Mesenchymal stem cell (in vitro differentiated cells and primary cell): ENCODE measurements at regions not wholly inside any gene's neighbourhood (a gene's known extent, or its start where the extent isn't known, plus 50 kb on each side); places are given as distances from the start of the nearest gene placed in this dataset.

Experiments used
- DNase-seq: peaks from one replicate; pipeline ENCODE4 v3.0.0-alpha.2; 2013
- H2AFZ ChIP-seq: one replicate; pipeline ENCODE4 v1.6.1; 2013; ENCODE audit warnings: low read depth, mild to moderate bottlenecking, control low read depth, inconsistent platforms, low read length, moderate library complexity
- H2AK5ac ChIP-seq: 2 replicates; pipeline ENCODE4 v1.6.1; 2013; ENCODE audit warnings: low read length, moderate library complexity, mild to moderate bottlenecking, inconsistent platforms; ENCODE audit not compliant: severe bottlenecking
- H2BK120ac ChIP-seq: one replicate; pipeline ENCODE4 v1.6.1; 2013; ENCODE audit warnings: low read depth, mild to moderate bottlenecking, inconsistent platforms, low read length, moderate library complexity
- H2BK12ac ChIP-seq, 2 experiments: one replicate each; pipeline ENCODE4 v1.6.1; 2013; ENCODE audit warnings: inconsistent platforms in 2 of 2, low read length in 2 of 2, mild to moderate bottlenecking in 2 of 2, moderate library complexity in 2 of 2, control low read depth in 1 of 2
- H2BK15ac ChIP-seq: one replicate; pipeline ENCODE4 v1.6.1; 2013; ENCODE audit warnings: mild to moderate bottlenecking, low read depth, inconsistent platforms; ENCODE audit not compliant: poor library complexity, severe bottlenecking
- H2BK5ac ChIP-seq: 2 replicates; pipeline ENCODE4 v1.6.1; 2013; ENCODE audit warnings: low read depth, mild to moderate bottlenecking, low read length, control low read depth, inconsistent platforms; ENCODE audit not compliant: poor library complexity, severe bottlenecking
- H3K14ac ChIP-seq, 2 experiments: one replicate each; pipeline ENCODE4 v1.6.1; 2013; ENCODE audit warnings: inconsistent platforms in 2 of 2, low read length in 2 of 2, control low read depth in 1 of 2, mild to moderate bottlenecking in 1 of 2, moderate library complexity in 1 of 2
- H3K18ac ChIP-seq, 2 experiments: one replicate each; pipeline ENCODE4 v1.6.1; 2013; ENCODE audit warnings: inconsistent platforms in 2 of 2, low read length in 2 of 2, control low read depth in 1 of 2, low read depth in 1 of 2, mild to moderate bottlenecking in 1 of 2
- H3K23ac ChIP-seq, 2 experiments: one replicate each; pipeline ENCODE4 v1.6.1; 2013; ENCODE audit warnings: inconsistent platforms in 2 of 2, low read length in 2 of 2, mild to moderate bottlenecking in 2 of 2, moderate library complexity in 2 of 2, control low read depth in 1 of 2
- H3K27ac ChIP-seq: 2 replicates; pipeline ENCODE4 v1.5.1; 2013; ENCODE audit warnings: mild to moderate bottlenecking, moderate library complexity, low read length, control low read depth, inconsistent platforms; ENCODE audit not compliant: poor library complexity, severe bottlenecking
- H3K27me3 ChIP-seq, 2 experiments: 2 replicates each; pipeline versions ENCODE4 v1.6.1 to v1.7.0; 2013; ENCODE audit warnings: low read length in 2 of 2, mild to moderate bottlenecking in 2 of 2, moderate library complexity in 2 of 2, control low read depth in 1 of 2, inconsistent platforms in 1 of 2; ENCODE audit not compliant: control insufficient read depth in 1 of 2, insufficient read depth in 1 of 2
- H3K36me3 ChIP-seq, 2 experiments: 2 replicates each; pipeline versions ENCODE4 v1.6.1 to v1.7.0; 2013; ENCODE audit warnings: low read length in 2 of 2, control low read depth in 1 of 2, inconsistent platforms in 1 of 2, low read depth in 1 of 2, mild to moderate bottlenecking in 1 of 2; ENCODE audit not compliant: insufficient read depth in 2 of 2, control insufficient read depth in 1 of 2
- H3K4ac ChIP-seq, 2 experiments: one replicate each; pipeline ENCODE4 v1.6.1; 2013; ENCODE audit warnings: inconsistent platforms in 2 of 2, low read length in 2 of 2, mild to moderate bottlenecking in 2 of 2, moderate library complexity in 2 of 2, control low read depth in 1 of 2, low read depth in 1 of 2
- H3K4me1 ChIP-seq: 2 replicates; pipeline ENCODE4 v1.6.1; 2013; ENCODE audit warnings: low read depth, low read length, control low read depth; ENCODE audit not compliant: control insufficient read depth, insufficient read depth
- H3K4me2 ChIP-seq: 2 replicates; pipeline ENCODE4 v1.6.1; 2013; ENCODE audit warnings: low read length, mild to moderate bottlenecking, inconsistent platforms; ENCODE audit not compliant: poor library complexity, severe bottlenecking
- H3K4me3 ChIP-seq, 2 experiments: 2 replicates each; pipeline versions ENCODE4 v1.5.1 to v1.7.0; 2013; ENCODE audit warnings: low read length in 2 of 2, mild to moderate bottlenecking in 2 of 2, control low read depth in 1 of 2, low read depth in 1 of 2; ENCODE audit not compliant: insufficient read depth in 1 of 2
- H3K79me1 ChIP-seq: replicated peaks from 2 replicates; pipeline ENCODE4 v1.6.1; 2013; ENCODE audit warnings: mild to moderate bottlenecking, control low read depth, low read length, inconsistent platforms; ENCODE audit not compliant: poor library complexity, severe bottlenecking
- H3K9ac ChIP-seq: 2 replicates; pipeline ENCODE4 v1.7.0; 2013; ENCODE audit warnings: mild to moderate bottlenecking, low read length, moderate library complexity
- H3K9me3 ChIP-seq: 2 replicates; pipeline ENCODE4 v1.7.0; 2013; ENCODE audit warnings: mild to moderate bottlenecking, low read length; ENCODE audit not compliant: control insufficient read depth
- H4K8ac ChIP-seq: one replicate; pipeline ENCODE4 v1.6.1; 2013; ENCODE audit warnings: inconsistent platforms, mild to moderate bottlenecking, low read length, moderate library complexity
- H4K91ac ChIP-seq: one replicate; pipeline ENCODE4 v1.6.1; 2013; ENCODE audit warnings: mild to moderate bottlenecking, low read length, inconsistent platforms
- WGBS: methylation state at CpG from one replicate; pipeline ENCODE4 v1.1.7; 2013; ENCODE audit warnings: mixed read lengths; 5-methylcytosine and 5-hydroxymethylcytosine counted together

DNA sequence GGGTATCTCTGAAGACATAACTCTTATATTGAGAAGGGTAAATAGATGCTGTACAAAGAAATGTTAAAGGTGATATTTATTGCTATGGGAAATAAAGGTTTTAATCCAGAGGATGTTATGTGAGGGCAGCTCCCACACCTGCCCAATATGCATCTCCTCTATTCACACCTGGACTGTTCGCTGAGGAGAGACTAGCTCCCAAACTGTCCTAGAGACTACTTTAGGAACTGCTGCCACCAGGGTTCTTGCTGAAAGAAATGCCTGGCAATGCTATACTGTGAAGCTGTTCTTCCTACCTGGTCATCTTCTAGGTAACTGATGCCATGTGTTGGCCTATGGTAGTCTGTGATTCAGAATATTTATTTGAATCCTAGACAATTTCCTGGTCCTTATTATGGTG lies 1421.5 kb upstream of the SPRY2 start:
- Histone ChIP-seq H3K4me2 (no peak overlapping the region), H2AFZ (no peak overlapping the region), H3K18ac (no peak overlapping the region), H3K36me3 (no peaks in the 10 kb centered on the region), H2BK120ac (no peak overlapping the region), H3K27ac (no peak overlapping the region), H2AK5ac (no peak overlapping the region), H4K8ac (no peak overlapping the region), H4K91ac (no peak overlapping the region), H3K27me3 (no peaks in the 10 kb centered on the region), H2BK12ac (no peak overlapping the region), H3K4ac (no peak overlapping the region), H3K23ac (no peak overlapping the region), H3K9ac (no peak overlapping the region), H2BK15ac (no peak overlapping the region), H3K4me1 (peaks cover 2% of the 10 kb centered on the region), H2BK5ac (no peak overlapping the region), H3K9me3 (peaks cover 5% of the 10 kb centered on the region), H3K14ac (no peak overlapping the region), H3K4me3 (no peak overlapping the region), H3K79me1 (no peaks in the 10 kb centered on the region)
- no peak for DNase-seq
- 75% methylated on average over 1 of the region's 1 CpG for WGBS

DNA sequence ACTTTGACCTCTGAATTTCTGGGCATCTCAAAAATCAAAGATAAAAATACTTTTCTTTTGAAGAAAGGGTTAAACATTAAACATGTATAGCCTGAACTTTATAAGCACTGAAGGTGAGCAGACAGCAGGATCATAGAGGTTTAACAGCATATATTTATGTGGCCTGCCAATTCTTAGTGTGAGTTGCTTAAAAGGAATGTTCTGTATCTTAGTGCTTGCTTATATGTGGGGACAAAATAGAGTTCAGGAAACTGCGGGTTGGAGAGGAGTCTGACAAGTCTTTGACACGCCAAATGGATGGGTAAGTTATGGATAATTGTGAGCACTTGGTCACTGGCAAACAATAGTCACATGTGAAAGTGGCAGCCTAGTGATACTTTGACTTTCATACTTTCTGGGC lies 1419.4 kb upstream of the SPRY2 start:
- Histone ChIP-seq H3K4me3 (no peak overlapping the region), H3K23ac (no peak overlapping the region), H3K27me3 (no peaks in the 10 kb centered on the region), H2BK120ac (no peak overlapping the region), H3K79me1 (no peaks in the 10 kb centered on the region), H2AFZ (no peak overlapping the region), H3K14ac (no peak overlapping the region), H3K18ac (no peak overlapping the region), H4K8ac (no peak overlapping the region), H3K9ac (no peak overlapping the region), H2BK5ac (no peak overlapping the region), H2BK12ac (no peak overlapping the region), H2BK15ac (no peak overlapping the region), H3K4ac (no peak overlapping the region), H3K9me3 (peaks cover 5% of the 10 kb centered on the region), H2AK5ac (no peak overlapping the region), H4K91ac (no peak overlapping the region), H3K4me1 (peaks cover 2% of the 10 kb centered on the region), H3K27ac (no peak overlapping the region), H3K4me2 (no peak overlapping the region), H3K36me3 (no peaks in the 10 kb centered on the region)
- DNase-seq = no peak
- WGBS = 92% methylated on average over 2 of the region's 2 CpGs

DNA sequence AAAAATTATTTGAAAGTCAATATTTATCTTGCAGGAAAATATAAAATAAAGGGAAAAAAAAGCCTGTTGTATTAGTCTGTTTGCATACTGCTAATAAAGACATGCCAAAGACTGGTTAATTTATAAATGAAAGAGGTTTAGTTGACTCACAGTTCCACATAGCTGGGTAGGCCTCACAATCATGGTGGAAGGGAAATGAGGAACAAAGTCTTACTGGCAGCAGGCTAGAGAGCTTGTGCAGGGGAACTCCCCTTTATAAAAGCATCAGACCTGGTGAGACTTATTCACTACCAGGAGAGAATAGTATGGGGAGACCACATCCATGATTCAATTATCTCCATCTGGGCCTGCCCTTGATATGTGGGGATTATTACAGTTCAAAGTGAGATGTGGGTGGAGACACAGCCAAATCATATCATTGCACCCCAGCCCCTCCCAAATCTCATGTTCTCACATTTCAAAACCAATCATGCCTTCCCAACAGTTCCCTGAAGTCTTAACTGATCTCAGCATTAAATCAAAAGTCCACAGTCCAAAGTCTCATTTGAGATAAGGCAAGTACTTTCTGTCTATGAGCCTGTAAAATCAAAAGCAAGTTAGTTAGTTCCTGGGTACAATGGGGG lies 1416.5 kb upstream of the SPRY2 start:
- Histone ChIP-seq H3K4me3 (no peak overlapping the region), H3K4me2 (no peak overlapping the region), H3K18ac (no peak overlapping the region), H2BK12ac (no peak overlapping the region), H3K36me3 (no peaks in the 10 kb centered on the region), H3K9me3 (peaks cover 5% of the 10 kb centered on the region), H4K91ac (no peak overlapping the region), H4K8ac (no peak overlapping the region), H3K79me1 (no peaks in the 10 kb centered on the region), H3K4me1 (peaks cover 2% of the 10 kb centered on the region), H3K23ac (no peak overlapping the region), H3K27me3 (no peaks in the 10 kb centered on the region), H3K4ac (no peak overlapping the region), H2BK15ac (no peak overlapping the region), H3K27ac (no peak overlapping the region), H2BK5ac (no peak overlapping the region), H2BK120ac (no peak overlapping the region), H2AFZ (no peak overlapping the region), H3K9ac (no peak overlapping the region), H3K14ac (no peak overlapping the region), H2AK5ac (no peak overlapping the region)
- no peak for DNase-seq

GRCh38 chr13:81745391-81745790 lies 1404.5 kb upstream of the SPRY2 start:
- WGBS = 95% methylated on average over 4 of the region's 4 CpGs
- H3K4me3 ChIP-seq = no peak overlapping the region
- H3K9me3 ChIP-seq = peaks cover 17% of the 10 kb centered on the region
- H2AFZ ChIP-seq = no peak overlapping the region
- H3K27ac ChIP-seq = no peak overlapping the region
- no peak overlapping the region for H4K8ac ChIP-seq
- no peaks in the 10 kb centered on the region for H3K36me3 ChIP-seq
- no peak overlapping the region for H2AK5ac ChIP-seq
- H2BK120ac ChIP-seq = no peak overlapping the region
- no peak overlapping the region for H2BK5ac ChIP-seq
- H3K27me3 ChIP-seq = no peaks in the 10 kb centered on the region
- H3K4me1 ChIP-seq = no peaks in the 10 kb centered on the region
- H3K4ac ChIP-seq = no peak overlapping the region
- H3K18ac ChIP-seq = no peak overlapping the region
- H3K9ac ChIP-seq = no peak overlapping the region
- H2BK12ac ChIP-seq = no peak overlapping the region
- H3K14ac ChIP-seq = no peak overlapping the region
- H3K23ac ChIP-seq = no peak overlapping the region
- no peaks in the 10 kb centered on the region for H3K79me1 ChIP-seq
- no peak overlapping the region for H4K91ac ChIP-seq
- no peak overlapping the region for H2BK15ac ChIP-seq
- H3K4me2 ChIP-seq = no peak overlapping the region
- no peak for DNase-seq
